ENCODE measurements at regions not wholly inside any gene's neighbourhood (a gene's known extent, or its start where the extent isn't known, plus 50 kb on each side); places are given as distances from the start of the nearest gene placed in this dataset.

- TF ChIP-seq CTCF (conservative IDR thresholded peaks at IDR 0.05 in 1 of 2, IDR thresholded peaks at IDR 0.05 in 1 of 2; ENCODE audit: extremely low read depth in 1 of 2, insufficient read depth in 1 of 2, low read depth in 1 of 2, low read length in 2 of 2) (no peak), EZH2 (IDR thresholded peaks at IDR 0.05; ENCODE audit: borderline replicate concordance, low read length) (no peak)
Measured at GRCh38 chr2:235301202-235302076, 192.4 kb upstream of the AGAP1 start.
